H1 (cell line): ENCODE measurements at regions not wholly inside any gene's neighbourhood (a gene's known extent, or its start where the extent isn't known, plus 50 kb on each side); places are given as distances from the start of the nearest gene placed in this dataset.

Experiments used
- CTCF ChIA-PET: fragments of 300-600 bp; sonication (Branson Sonifier 250); formaldehyde crosslinking; loops from one replicate; lab custom pipeline; 2021; ENCODE audit not compliant: partially characterized antibody; lab: Charles Lee
- POLR2A ChIA-PET: fragments of 300-600 bp; sonication (Branson Sonifier 250); formaldehyde crosslinking; loops from one replicate; lab custom pipeline; 2021; ENCODE audit warnings: inconsistent platforms; ENCODE audit not compliant: partially characterized antibody; lab: Charles Lee
- DNase-seq, 2 experiments: peaks; one replicate each; pipeline versions ENCODE4 v3.0.0 to v3.0.0-alpha.2; 2010 to 2022; ENCODE audit warnings: low spot score in 2 of 2, low read depth in 1 of 2, mixed read lengths in 1 of 2
- FAIRE-seq: peaks from 2 replicates; lab custom pipeline; 2011; peaks lifted over from hg19 to GRCh38; lab: Jason Lieb, UNC
- H2AFZ ChIP-seq: 2 replicates; pipeline ENCODE4 v1.8.1; 2012; ENCODE audit warnings: low read length, inconsistent platforms
- H2AK5ac ChIP-seq: 2 replicates; pipeline ENCODE4 v1.6.1; 2013; ENCODE audit warnings: low read depth, low read length
- H2BK120ac ChIP-seq: replicated peaks from 2 replicates; pipeline ENCODE3; 2013; ENCODE audit warnings: low read depth, low read length, inconsistent platforms
- H2BK12ac ChIP-seq: 2 replicates; pipeline ENCODE4 v1.6.1; 2013; ENCODE audit warnings: low read depth, low read length
- H2BK15ac ChIP-seq: 2 replicates; pipeline ENCODE4 v1.6.1; 2013; ENCODE audit warnings: low read length
- H2BK20ac ChIP-seq: 2 replicates; pipeline ENCODE4 v1.6.1; 2013; ENCODE audit warnings: low read length
- H2BK5ac ChIP-seq: 2 replicates; pipeline ENCODE4 v1.6.1; 2013; ENCODE audit warnings: low read depth, low read length
- H3K14ac ChIP-seq: 2 replicates; pipeline ENCODE4 v1.6.1; 2013; ENCODE audit warnings: inconsistent platforms; ENCODE audit not compliant: insufficient read length
- H3K18ac ChIP-seq: 2 replicates; pipeline ENCODE4 v1.6.1; 2013; ENCODE audit warnings: low read length; ENCODE audit errors: extremely low read depth
- H3K23ac ChIP-seq: 2 replicates; pipeline ENCODE4 v1.6.1; 2013; ENCODE audit warnings: inconsistent platforms; ENCODE audit not compliant: insufficient read length
- H3K23me2 ChIP-seq: 2 replicates; pipeline ENCODE4 v1.6.1; 2013; ENCODE audit warnings: low read depth, low read length
- H3K27ac ChIP-seq: 2 replicates; pipeline ENCODE4 v1.6.1; 2011; ENCODE audit warnings: low read depth, low read length, inconsistent platforms
- H3K27me3 ChIP-seq, 4 experiments: replicated peaks in 1 of 4; 1 replicate in 1 of 4; 2 replicates in 3 of 4; pipeline versions ENCODE4 v1.6.1 to v1.8.1; 2011 to 2013; ENCODE audit warnings: low read length in 3 of 4, mild to moderate bottlenecking in 3 of 4, inconsistent platforms in 2 of 4, mixed read lengths in 2 of 4, moderate library complexity in 1 of 4; ENCODE audit not compliant: control insufficient read depth in 3 of 4, insufficient read depth in 3 of 4; ENCODE audit errors: extremely low read depth in 1 of 4
- H3K36me3 ChIP-seq, 4 experiments: 2 replicates each; pipeline versions ENCODE4 v1.6.1 to v1.8.1; 2011 to 2013; ENCODE audit warnings: mild to moderate bottlenecking in 4 of 4, low read length in 3 of 4, moderate library complexity in 2 of 4, control low read depth in 1 of 4, inconsistent platforms in 1 of 4; ENCODE audit not compliant: insufficient read depth in 4 of 4, control insufficient read depth in 2 of 4
- H3K4ac ChIP-seq: replicated peaks from 2 replicates; pipeline ENCODE3; 2013; ENCODE audit warnings: low read length, low read depth, mixed read lengths, inconsistent platforms; ENCODE audit not compliant: insufficient read length
- H3K4me1 ChIP-seq, 4 experiments: replicated peaks in 1 of 4; 1 replicate in 1 of 4; 2 replicates in 3 of 4; pipeline versions ENCODE4 v1.6.1 to v1.8.1; 2011 to 2013; ENCODE audit warnings: low read length in 3 of 4, inconsistent platforms in 2 of 4, mixed read lengths in 1 of 4; ENCODE audit not compliant: insufficient read depth in 4 of 4, control insufficient read depth in 3 of 4
- H3K4me2 ChIP-seq, 2 experiments: 2 replicates each; pipeline versions ENCODE4 v1.6.1 to v1.8.1; 2011 to 2013; ENCODE audit warnings: low read depth in 2 of 2, low read length in 2 of 2, control low read depth in 1 of 2, inconsistent platforms in 1 of 2, mild to moderate bottlenecking in 1 of 2; ENCODE audit not compliant: insufficient read depth in 1 of 2
- H3K4me3 ChIP-seq, 4 experiments: fragments of 200-600, 300-600 bp in 1 of 4; sonication (generic), shearing (Covaris generic), sonication (Bioruptor Twin) in 1 of 4; 2 replicates each; pipeline versions ENCODE4 v1.5.1 to v1.8.1; 2011 to 2016; ENCODE audit warnings: low read length in 4 of 4, low read depth in 3 of 4, control low read depth in 2 of 4, inconsistent platforms in 2 of 4, mild to moderate bottlenecking in 2 of 4, mixed read lengths in 1 of 4, moderate library complexity in 1 of 4; ENCODE audit not compliant: insufficient read depth in 2 of 4; ENCODE audit errors: extremely low read depth in 1 of 4
- H3K56ac ChIP-seq: replicated peaks from 2 replicates; pipeline ENCODE3; 2013; ENCODE audit warnings: low read depth, mild to moderate bottlenecking, mixed read lengths, low read length, inconsistent platforms; ENCODE audit not compliant: insufficient read length
- H3K79me1 ChIP-seq: 2 replicates; pipeline ENCODE4 v1.6.1; 2013; ENCODE audit warnings: low read depth, low read length, control low read depth
- H3K79me2 ChIP-seq, 2 experiments: 2 replicates each; pipeline versions ENCODE4 v1.6.1 to v1.8.1; 2012 to 2013; ENCODE audit warnings: low read length in 2 of 2, mild to moderate bottlenecking in 2 of 2, inconsistent platforms in 1 of 2; ENCODE audit not compliant: insufficient read depth in 2 of 2, control insufficient read depth in 1 of 2
- H3K9ac ChIP-seq, 4 experiments: replicated peaks in 1 of 4; 1 replicate in 1 of 4; 2 replicates in 3 of 4; pipeline versions ENCODE4 v1.6.1 to v1.8.1; 2011 to 2013; ENCODE audit warnings: low read depth in 3 of 4, low read length in 3 of 4, control low read depth in 2 of 4, mild to moderate bottlenecking in 2 of 4, moderate library complexity in 2 of 4, inconsistent platforms in 1 of 4; ENCODE audit errors: extremely low read depth in 1 of 4
- H3K9me3 ChIP-seq, 2 experiments: 2 replicates each; pipeline versions ENCODE4 v1.6.1 to v1.8.1; 2012 to 2013; ENCODE audit warnings: mild to moderate bottlenecking in 2 of 2, moderate library complexity in 2 of 2, control low read depth in 1 of 2, inconsistent platforms in 1 of 2, low read depth in 1 of 2, low read length in 1 of 2, mixed read lengths in 1 of 2; ENCODE audit not compliant: insufficient read depth in 2 of 2
- H4K20me1 ChIP-seq, 2 experiments: replicated peaks in 1 of 2; 2 replicates each; pipeline versions ENCODE3 to v1.8.1; 2011 to 2013; ENCODE audit warnings: inconsistent platforms in 2 of 2, low read length in 2 of 2, mild to moderate bottlenecking in 1 of 2; ENCODE audit not compliant: insufficient read depth in 2 of 2, control insufficient read depth in 1 of 2
- H4K5ac ChIP-seq: 2 replicates; pipeline ENCODE4 v1.6.1; 2013; ENCODE audit warnings: low read length, low read depth, mixed read lengths, inconsistent platforms; ENCODE audit not compliant: insufficient read length
- H4K8ac ChIP-seq: 2 replicates; pipeline ENCODE4 v1.8.0; 2013; ENCODE audit warnings: mild to moderate bottlenecking, moderate library complexity, low read length, inconsistent platforms; ENCODE audit not compliant: insufficient read depth; ENCODE audit errors: extremely low read depth
- H4K91ac ChIP-seq: replicated peaks from 2 replicates; pipeline ENCODE3; 2013; ENCODE audit warnings: low read length, mixed read lengths, inconsistent platforms; ENCODE audit not compliant: insufficient read length
- ASH2L ChIP-seq: fragments of 200-600, 300-600 bp; sonication (generic); IDR thresholded peaks from one replicate; pipeline ENCODE4 v1.7.1; 2017; ENCODE audit warnings: low read length
- BCL11A ChIP-seq, 2 experiments: IDR thresholded peaks; one replicate each; pipeline ENCODE4 v1.6.1; 2011; ENCODE audit warnings: low read depth in 2 of 2, low read length in 2 of 2, mild to moderate bottlenecking in 2 of 2
- CBX5 ChIP-seq: fragments of 300-800, 300-1000 bp; sonication (generic); IDR thresholded peaks from 2 replicates; pipeline ENCODE4 v1.7.1; 2016; ENCODE audit warnings: antibody characterized with exemption, low read length, low read depth
- CREB1 ChIP-seq: IDR thresholded peaks from 2 replicates; pipeline ENCODE4 v1.6.1; 2012; ENCODE audit warnings: inconsistent platforms
- CTBP2 ChIP-seq: IDR thresholded peaks from 2 replicates; pipeline ENCODE4 v1.7.0; 2011; ENCODE audit warnings: borderline replicate concordance, mild to moderate bottlenecking, moderate library complexity, mixed read lengths, low read length; ENCODE audit not compliant: insufficient read depth, insufficient read length
- EGR1 ChIP-seq: IDR thresholded peaks from 2 replicates; pipeline ENCODE4 v1.6.1; 2011; ENCODE audit warnings: low read depth, low read length, borderline replicate concordance
- FOSL1 ChIP-seq: IDR thresholded peaks from 2 replicates; pipeline ENCODE4 v1.6.1; 2011; ENCODE audit warnings: mild to moderate bottlenecking, low read depth, low read length, moderate library complexity; ENCODE audit not compliant: insufficient read depth
- GABPA ChIP-seq: IDR thresholded peaks from 2 replicates; pipeline ENCODE4 v1.6.1; 2011; ENCODE audit warnings: mild to moderate bottlenecking, low read length, moderate library complexity, borderline replicate concordance; ENCODE audit not compliant: insufficient read depth
- KDM1A ChIP-seq: fragments of 200-600, 300-600 bp; sonication (generic); IDR thresholded peaks from 2 replicates; pipeline ENCODE4 v1.7.1; 2016; ENCODE audit warnings: mild to moderate bottlenecking, low read length, borderline replicate concordance
- NRF1 ChIP-seq: IDR thresholded peaks from 2 replicates; pipeline ENCODE4 v1.6.1; 2011; ENCODE audit warnings: mild to moderate bottlenecking, low read depth, low read length, improper control_type of control experiment
- POLR2A ChIP-seq, 2 experiments: IDR thresholded peaks; 1 replicate in 1 of 2; 2 replicates in 1 of 2; pipeline ENCODE4 v1.6.1; 2011; ENCODE audit warnings: low read depth in 2 of 2, low read length in 2 of 2, mild to moderate bottlenecking in 2 of 2; ENCODE audit errors: control extremely low read depth in 1 of 2
- SP1 ChIP-seq: IDR thresholded peaks from 2 replicates; pipeline ENCODE4 v1.6.1; 2011; ENCODE audit warnings: low read depth, low read length
- SUZ12 ChIP-seq: fragments of 200-600 bp; sonication (generic); IDR thresholded peaks from 2 replicates; pipeline ENCODE4 v1.6.1; 2012; ENCODE audit warnings: mild to moderate bottlenecking, inconsistent platforms, low read length, moderate library complexity, mixed read lengths
- TAF1 ChIP-seq: IDR thresholded peaks from 2 replicates; pipeline ENCODE4 v1.6.1; 2011; ENCODE audit warnings: mild to moderate bottlenecking, low read depth, low read length
- TCF12 ChIP-seq: IDR thresholded peaks from 2 replicates; pipeline ENCODE4 v1.6.1; 2011; ENCODE audit warnings: low read depth, mild to moderate bottlenecking, low read length

GRCh38 chr3:4225005-4225471, 78.1 kb upstream of the SETMAR start:
- Histone ChIP-seq H2BK15ac (no peak overlapping the region), H2AFZ (no peak overlapping the region), H4K5ac (no peak overlapping the region), H4K20me1 (no peaks in the 10 kb centered on the region), H3K79me2 (no peaks in the 10 kb centered on the region), H4K91ac (no peak overlapping the region), H4K8ac (no peak overlapping the region), H3K23me2 (no peaks in the 10 kb centered on the region), H3K27me3 (no peaks in the 10 kb centered on the region; a peak in 1 of 7 replicates), H2BK120ac (no peak overlapping the region), H3K56ac (no peak overlapping the region), H3K4me1 (no peaks in the 10 kb centered on the region), H3K4me2 (no peak overlapping the region), H3K79me1 (no peaks in the 10 kb centered on the region), H2BK20ac (no peak overlapping the region), H2BK12ac (no peak overlapping the region), H3K4me3 (no peak overlapping the region), H2BK5ac (no peak overlapping the region), H3K23ac (no peak overlapping the region), H3K27ac (no peak overlapping the region), H3K4ac (no peak overlapping the region), H3K9me3 (no peaks in the 10 kb centered on the region), H2AK5ac (no peak overlapping the region), H3K18ac (no peak overlapping the region), H3K36me3 (no peaks in the 10 kb centered on the region), H3K9ac (no peak overlapping the region), H3K14ac (no peak overlapping the region)
- no peak for DNase-seq
- POLR2A ChIA-PET = interaction anchor here (0.6 kb wide), 1 partner anchor 16 kb away, joined by 3 read pairs; no protein-coding TSS in a partner anchor
- CTCF ChIA-PET = interaction anchor here (1.6 to 1.8 kb wide), 2 partner anchors 8 to 47 kb away, joined by 3 to 7 read pairs; no protein-coding TSS in a partner anchor
- no peak for FAIRE-seq
- TF ChIP-seq TAF1 (no peak), SUZ12 (no peak), CBX5 (no peak), TCF12 (no peak), POLR2A (IDR thresholded peaks at IDR 0.05; ENCODE audit: control extremely low read depth in 1 of 2, low read depth in 2 of 2, low read length in 2 of 2) (no peak), BCL11A (IDR thresholded peaks at IDR 0.05; ENCODE audit: low read depth in 2 of 2, low read length in 2 of 2) (no peak), EGR1 (no peak), KDM1A (no peak), FOSL1 (no peak), CTBP2 (no peak), ASH2L (no peak), NRF1 (no peak), SP1 (no peak), CREB1 (no peak), GABPA (no peak)
